Heart right ventricle (tissue), 16 donors: ENCODE measurements at regions not wholly inside any gene's neighbourhood (a gene's known extent, or its start where the extent isn't known, plus 50 kb on each side); places are given as distances from the start of the nearest gene placed in this dataset.

Source experiments
- ATAC-seq, 8 donors: fragments of 200-7000 bp; cut with Tn5 transposase; one replicate each; pipeline ENCODE4 v1.9.1; 2020; ENCODE audit warnings: mild to moderate bottlenecking in 8 of 8, moderate library complexity in 8 of 8, moderate number of reproducible peaks in 1 of 8
- DNase-seq, 2 donors: peaks; one replicate each; pipeline ENCODE4 v3.0.0-alpha.2; 2020
- H3K27ac ChIP-seq, 10 donors: fragments of 200-600 bp; sonication (generic) in 2 of 10; one replicate each; pipeline versions ENCODE4 v1.5.0 to v1.8.0; 2020 to 2022; ENCODE audit warnings: mild to moderate bottlenecking in 3 of 10
- H3K27me3 ChIP-seq, 7 donors: fragments of 200-600 bp; one replicate each; pipeline ENCODE4 v1.8.0; 2021 to 2022; ENCODE audit warnings: mild to moderate bottlenecking in 2 of 7
- H3K36me3 ChIP-seq, 9 donors: fragments of 200-600 bp; sonication (generic) in 1 of 9; one replicate each; pipeline versions ENCODE4 v1.5.0 to v1.8.0; 2020 to 2022; ENCODE audit warnings: mild to moderate bottlenecking in 2 of 9
- H3K4me1 ChIP-seq, 9 donors: fragments of 200-600 bp; sonication (generic) in 1 of 9; one replicate each; pipeline versions ENCODE4 v1.5.0 to v1.8.0; 2020 to 2022; ENCODE audit warnings: mild to moderate bottlenecking in 4 of 9
- H3K4me3 ChIP-seq, 10 donors: fragments of 200-600 bp; sonication (generic) in 2 of 10; one replicate each; pipeline versions ENCODE4 v1.5.0 to v1.8.0; 2020 to 2022; ENCODE audit warnings: mild to moderate bottlenecking in 7 of 10, moderate library complexity in 2 of 10
- H3K9me3 ChIP-seq, 11 donors: fragments of 200-600 bp in 10 of 11; sonication (generic) in 2 of 11; one replicate each; pipeline versions ENCODE4 v1.5.0 to v1.8.0; 2013 to 2022; ENCODE audit warnings: mild to moderate bottlenecking in 2 of 11, control low read depth in 1 of 11, moderate library complexity in 1 of 11
- WGBS, 2 donors: extraction: QIAGEN DNeasy Blood & Tissue Kit; methylation state at CpG; one replicate each; pipeline ENCODE4 v1.1.7; 2013; ENCODE audit warnings: inconsistent platforms in 1 of 2; 5-methylcytosine and 5-hydroxymethylcytosine counted together
- intact Hi-C, 10 donors: fragments of 100-400 bp; cut with DNase I; formaldehyde crosslinking; loops; one replicate each; pipeline versions ENCODE4 v1.11.1 to v1.14.2; 2022
- TF ChIP-seq, protein P1 (sequence below), 9 donors: fragments of 200-600 bp; sonication (generic) in 2 of 9; IDR thresholded peaks; one replicate each; pipeline versions ENCODE4 v1.5.0 to v1.8.0; 2021 to 2022; ENCODE audit warnings: antibody characterized with exemption in 9 of 9, mild to moderate bottlenecking in 5 of 9, moderate library complexity in 1 of 9
- donor health status: Arrhythmogenic right ventricular cardiomyopathy.
- donor health status: ischemic (EF 13 %, LVEDD 7.1; RV severe dilation, severe dysfunction).
- donor health status: healthy with polysubstance abuse.
- donor health status: DM: no; HTN: yes; CAD: no.
- donor health status: DM: no; HTN: no; CAD: no.
- donor health status: ischemic (EF 25% LVEDD 6.9; RV normal size, moderate dysfunction).
- donor health status: ischemic (EF 25% LVEDD 5.7; RV mildly dilated, moderate dysfunction).
- donor health status: healthy.
- donor health status: DM: yes; HTN: yes; CAD: no.
- donor health status: Ischemic cardiomyopathy.
- donor health status: ischemic (EF 35%, LVEDD 5.7; RV mildly dilated, moderate dysfunction).
- donor health status: nonischemic (EF 11% LVEDD 7.7; RV severe dilation, severe dysfunction).
- donor health status: DM: yes; HTN: yes; CAD: no.
- donor health status: PGD.
- donor health status: ischemic (EF 29% LVEDD 5.4; RV normal size, mild dysfunction).
- donor health status: nonischemic (EF 23%, LVEDD 6.1; RV moderate dilation, normal function).

DNA sequence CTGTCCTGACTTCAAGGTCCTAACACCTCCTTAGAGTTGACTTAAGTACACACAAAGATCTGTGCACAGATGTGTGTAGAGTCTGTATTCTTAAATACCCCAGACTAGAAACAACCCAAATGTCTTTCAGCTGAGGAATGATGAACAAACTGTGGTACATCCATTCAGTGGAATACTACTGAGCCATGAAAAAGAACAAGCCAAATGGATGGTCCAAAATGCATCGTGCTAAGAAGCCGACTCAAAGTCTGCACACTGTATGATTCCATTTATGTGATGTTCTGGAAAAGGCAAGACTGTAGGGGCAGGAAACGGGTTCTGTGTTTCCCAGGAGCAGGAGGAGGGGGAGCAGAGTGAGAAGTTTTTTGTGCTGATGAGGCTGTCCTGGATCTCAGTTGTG, 56.7 kb upstream of the LINC01488 start:
- no peaks in the 10 kb centered on the region for H3K36me3 ChIP-seq
- 78 to 81% methylated on average over 3 of the region's 3 CpGs for WGBS, 2 donors
- TF ChIP-seq, protein P1, sequence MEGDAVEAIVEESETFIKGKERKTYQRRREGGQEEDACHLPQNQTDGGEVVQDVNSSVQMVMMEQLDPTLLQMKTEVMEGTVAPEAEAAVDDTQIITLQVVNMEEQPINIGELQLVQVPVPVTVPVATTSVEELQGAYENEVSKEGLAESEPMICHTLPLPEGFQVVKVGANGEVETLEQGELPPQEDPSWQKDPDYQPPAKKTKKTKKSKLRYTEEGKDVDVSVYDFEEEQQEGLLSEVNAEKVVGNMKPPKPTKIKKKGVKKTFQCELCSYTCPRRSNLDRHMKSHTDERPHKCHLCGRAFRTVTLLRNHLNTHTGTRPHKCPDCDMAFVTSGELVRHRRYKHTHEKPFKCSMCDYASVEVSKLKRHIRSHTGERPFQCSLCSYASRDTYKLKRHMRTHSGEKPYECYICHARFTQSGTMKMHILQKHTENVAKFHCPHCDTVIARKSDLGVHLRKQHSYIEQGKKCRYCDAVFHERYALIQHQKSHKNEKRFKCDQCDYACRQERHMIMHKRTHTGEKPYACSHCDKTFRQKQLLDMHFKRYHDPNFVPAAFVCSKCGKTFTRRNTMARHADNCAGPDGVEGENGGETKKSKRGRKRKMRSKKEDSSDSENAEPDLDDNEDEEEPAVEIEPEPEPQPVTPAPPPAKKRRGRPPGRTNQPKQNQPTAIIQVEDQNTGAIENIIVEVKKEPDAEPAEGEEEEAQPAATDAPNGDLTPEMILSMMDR (IDR thresholded peaks at IDR 0.05) = no peak
- DNase-seq (no peak), ATAC-seq (no peak)
- no peak overlapping the region for H3K27ac ChIP-seq
- peaks cover 0 to 18% (median 6%) of the 10 kb centered on the region in 11 donors for H3K9me3 ChIP-seq
- H3K4me1 ChIP-seq = peaks cover 4 to 13% (median 10%) of the 10 kb centered on the region in 9 donors
- intact Hi-C loops = no loop called here
- no peak overlapping the region for H3K4me3 ChIP-seq
- H3K27me3 ChIP-seq = no peaks in the 10 kb centered on the region

DNA sequence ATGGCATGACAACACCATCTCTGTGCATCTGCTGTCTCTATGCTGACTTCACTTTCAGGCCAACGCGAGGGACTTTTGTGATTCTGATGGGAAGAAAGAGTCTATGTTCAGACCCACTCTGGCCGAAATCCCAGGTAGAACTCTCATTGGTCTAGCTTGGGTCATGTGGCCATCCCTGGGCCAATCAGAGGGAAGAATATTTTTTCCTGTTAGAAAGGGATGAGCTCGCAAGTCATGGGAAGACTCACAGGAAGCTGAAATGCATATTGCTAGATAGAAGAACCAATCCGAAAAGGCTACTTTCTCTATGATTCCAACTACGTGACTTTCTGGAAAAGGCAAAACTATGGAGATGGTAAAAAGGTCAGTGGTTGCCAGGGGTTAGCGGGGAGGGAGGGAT, 56.0 kb upstream of the LINC01488 start:
- intact Hi-C loops = no loop called here
- DNase-seq (no peak), ATAC-seq (no peak)
- Histone ChIP-seq H3K36me3 (no peaks in the 10 kb centered on the region), H3K4me1 (peaks cover 0 to 6% (median 4%) of the 10 kb centered on the region in 9 donors), H3K9me3 (peaks cover 0 to 18% (median 6%) of the 10 kb centered on the region in 11 donors), H3K4me3 (no peak overlapping the region), H3K27ac (no peak overlapping the region), H3K27me3 (no peaks in the 10 kb centered on the region)
- WGBS, 2 donors = 93 to 96% methylated on average over 7 of the region's 7 CpGs
- TF ChIP-seq, protein P1 (IDR thresholded peaks at IDR 0.05) = no peak

DNA sequence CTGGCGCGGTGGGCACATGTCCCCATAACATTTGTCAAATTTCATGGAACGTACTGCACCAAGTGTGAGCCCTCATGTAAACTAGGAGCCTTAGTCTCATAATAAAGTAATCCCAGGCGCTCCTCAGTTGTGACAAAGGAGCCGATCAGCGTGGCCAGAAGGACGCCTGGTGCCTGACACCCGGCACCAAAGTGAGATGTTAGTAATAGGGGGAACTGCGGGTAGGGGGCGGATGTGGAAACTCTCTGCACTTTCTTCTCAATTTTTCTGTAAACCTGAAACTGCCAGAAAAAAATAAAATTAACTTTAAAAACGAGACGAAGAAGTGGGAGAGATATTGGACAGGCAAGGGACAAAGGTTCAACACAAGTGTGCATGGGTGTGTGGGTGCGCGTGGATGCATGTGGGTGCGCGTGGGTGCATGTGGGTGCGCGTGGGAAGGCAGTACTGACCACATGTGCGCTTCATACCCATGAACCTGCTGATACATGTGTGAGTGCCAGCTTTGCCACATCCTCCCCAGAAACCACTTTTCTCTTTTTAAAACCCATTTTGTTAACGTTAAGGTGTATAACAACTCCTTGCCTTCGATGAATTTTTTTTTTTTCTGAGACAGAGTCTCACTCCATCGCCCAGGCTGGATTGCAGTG, 55.4 kb upstream of the LINC01488 start:
- H3K27ac ChIP-seq = no peak overlapping the region
- H3K9me3 ChIP-seq = peaks cover 0 to 18% (median 6%) of the 10 kb centered on the region in 11 donors
- no peak for ATAC-seq
- H3K4me1 ChIP-seq = no peaks in the 10 kb centered on the region
- no peaks in the 10 kb centered on the region for H3K27me3 ChIP-seq
- 93 to 94% methylated on average over 22 of the region's 22 CpGs for WGBS, 2 donors
- intact Hi-C loops = no loop called here
- no peaks in the 10 kb centered on the region for H3K36me3 ChIP-seq
- no peak overlapping the region for H3K4me3 ChIP-seq
- TF ChIP-seq, protein P1 (IDR thresholded peaks at IDR 0.05) = no peak
- DNase-seq = no peak

DNA sequence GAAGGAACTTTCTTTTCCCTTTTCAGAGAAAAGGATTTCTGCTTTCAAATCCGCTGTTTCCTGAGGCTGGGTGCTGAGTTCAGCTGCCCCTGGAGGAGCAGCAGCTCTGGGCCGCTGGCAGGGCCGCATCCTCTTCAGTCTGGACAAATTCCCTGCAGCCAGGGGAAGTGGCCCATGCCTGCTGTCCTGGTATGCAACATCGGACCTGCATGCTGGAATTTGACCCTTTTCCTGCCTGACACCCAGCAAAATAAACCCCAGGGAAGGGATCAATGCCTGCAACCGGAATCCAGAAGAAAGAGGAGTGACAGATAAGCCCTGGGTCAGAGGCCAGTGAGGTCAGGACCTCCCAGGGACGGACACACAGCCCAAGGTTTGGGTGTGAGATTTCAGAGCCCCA, 54.1 kb upstream of the LINC01488 start:
- Histone ChIP-seq H3K27me3 (no peaks in the 10 kb centered on the region), H3K4me3 (no peak overlapping the region), H3K4me1 (no peaks in the 10 kb centered on the region), H3K9me3 (peaks cover 0 to 18% (median 6%) of the 10 kb centered on the region in 11 donors), H3K27ac (no peak overlapping the region), H3K36me3 (no peaks in the 10 kb centered on the region)
- no peak for DNase-seq
- intact Hi-C loops = no loop called here
- TF ChIP-seq, protein P1 (IDR thresholded peaks at IDR 0.05) = no peak
- peak in 2 of 8 donors; percentile 40 to 55 for ATAC-seq
- 70 to 74% methylated on average over 6 of the region's 6 CpGs for WGBS, 2 donors
